Inferior parietal cortex (tissue), 1 donor: ENCODE measurements at regions not wholly inside any gene's neighbourhood (a gene's known extent, or its start where the extent isn't known, plus 50 kb on each side); places are given as distances from the start of the nearest gene placed in this dataset.
"Not testable (repeated sequence)": the region's sequence is repeated elsewhere in the genome, so short reads cannot be mapped to it uniquely, and the experiment has no call there.

ENCODE experiments used
- DNase-seq: peaks from one replicate; pipeline ENCODE4 v3.0.0-alpha.2; 2016; ENCODE audit errors: extremely low spot score

- DNase-seq, result not testable (repeated sequence)
Measured at GRCh38 chr21:5065240-5066211, 5455.9 kb upstream of the TPTE start.

GRCh38 chr21:5066682-5067251 lies 5454.6 kb upstream of the TPTE start:
- DNase-seq, result not testable (repeated sequence)

GRCh38 chr21:5067326-5068048 lies 5453.9 kb upstream of the TPTE start:
- DNase-seq, result not testable (repeated sequence)

GRCh38 chr21:5068649-5069048 lies 5452.7 kb upstream of the TPTE start:
- not testable (repeated sequence) for DNase-seq

- not testable (repeated sequence) for DNase-seq
Measured at GRCh38 chr21:5071180-5071579, 5450.2 kb upstream of the TPTE start.

GRCh38 chr21:5076854-5077253 lies 5444.5 kb upstream of the TPTE start:
- DNase-seq, result not testable (repeated sequence)

- not testable (repeated sequence) for DNase-seq
Measured at GRCh38 chr21:5079361-5079760, 5442.0 kb upstream of the TPTE start.

- not testable (repeated sequence) for DNase-seq
Measured at GRCh38 chr21:5080015-5080414, 5441.4 kb upstream of the TPTE start.

- DNase-seq, result not testable (repeated sequence)
Measured at GRCh38 chr21:5084246-5084645, 5437.1 kb upstream of the TPTE start.

GRCh38 chr21:5085456-5085855 lies 5435.9 kb upstream of the TPTE start:
- not testable (repeated sequence) for DNase-seq

GRCh38 chr21:5086416-5086815 lies 5435.0 kb upstream of the TPTE start:
- not testable (repeated sequence) for DNase-seq

- DNase-seq, result not testable (repeated sequence)
Measured at GRCh38 chr21:5088820-5089219, 5432.6 kb upstream of the TPTE start.

- not testable (repeated sequence) for DNase-seq
Measured at GRCh38 chr21:5089399-5090089, 5431.8 kb upstream of the TPTE start.

- DNase-seq, result not testable (repeated sequence)
Measured at GRCh38 chr21:5090132-5091079, 5431.0 kb upstream of the TPTE start.

GRCh38 chr21:5091274-5091673 lies 5430.1 kb upstream of the TPTE start:
- not testable (repeated sequence) for DNase-seq

GRCh38 chr21:5095628-5096027 lies 5425.8 kb upstream of the TPTE start:
- DNase-seq, result not testable (repeated sequence)

GRCh38 chr21:5098010-5098743 lies 5423.2 kb upstream of the TPTE start:
- DNase-seq, result not testable (repeated sequence)

GRCh38 chr21:5100604-5101174 lies 5420.7 kb upstream of the TPTE start:
- not testable (repeated sequence) for DNase-seq

GRCh38 chr21:5101749-5102148 lies 5419.6 kb upstream of the TPTE start:
- peak; percentile 2 for DNase-seq
